ENCODE measurements at regions not wholly inside any gene's neighbourhood (a gene's known extent, or its start where the extent isn't known, plus 50 kb on each side); places are given as distances from the start of the nearest gene placed in this dataset.
"Not testable (repeated sequence)": the region's sequence is repeated elsewhere in the genome, so short reads cannot be mapped to it uniquely, and the experiment has no call there.

DNA sequence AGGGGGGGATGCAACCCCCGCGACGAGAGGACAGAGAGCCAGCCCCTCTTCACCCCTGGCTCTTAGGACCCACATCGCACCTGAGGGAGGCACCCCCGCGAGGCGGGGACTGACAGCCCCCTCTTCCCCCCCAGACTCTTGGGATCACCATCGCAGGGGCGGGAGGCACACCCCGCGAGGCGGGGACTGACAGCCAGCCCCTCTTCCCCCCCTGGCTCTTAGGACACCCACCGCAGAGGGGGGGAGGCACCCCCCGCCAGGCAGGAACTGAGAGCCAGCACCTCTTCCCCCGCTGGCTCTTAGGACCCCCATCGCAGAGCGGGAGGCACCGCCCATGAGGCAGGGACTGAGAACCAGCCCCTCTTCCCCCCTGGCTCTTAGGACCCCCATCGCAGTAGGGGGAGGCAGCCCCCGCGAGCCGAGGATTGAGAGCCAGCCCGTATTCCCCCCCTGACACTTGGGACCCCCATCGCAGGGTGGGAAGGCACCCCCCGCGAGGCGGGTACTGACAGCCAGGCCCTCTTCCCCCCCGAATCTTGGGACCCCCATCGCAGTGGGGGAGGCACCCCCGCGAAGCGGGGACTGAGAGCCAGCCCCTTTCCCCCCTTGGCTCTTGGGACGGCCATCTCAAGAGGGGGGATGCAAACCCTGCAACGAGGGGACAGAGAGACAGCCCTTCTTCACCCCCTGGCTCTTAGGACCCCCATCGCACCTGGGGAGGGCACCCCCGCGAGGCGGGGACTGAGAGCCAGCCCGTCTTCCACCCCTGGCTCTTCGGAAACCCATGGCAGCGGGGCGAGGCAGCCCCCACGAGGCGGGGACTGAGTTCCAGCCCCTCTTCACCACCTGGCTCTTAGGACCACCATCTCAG is 2425.1 kb upstream of the PCDH20 start:
- DNase-seq: no peak

DNA sequence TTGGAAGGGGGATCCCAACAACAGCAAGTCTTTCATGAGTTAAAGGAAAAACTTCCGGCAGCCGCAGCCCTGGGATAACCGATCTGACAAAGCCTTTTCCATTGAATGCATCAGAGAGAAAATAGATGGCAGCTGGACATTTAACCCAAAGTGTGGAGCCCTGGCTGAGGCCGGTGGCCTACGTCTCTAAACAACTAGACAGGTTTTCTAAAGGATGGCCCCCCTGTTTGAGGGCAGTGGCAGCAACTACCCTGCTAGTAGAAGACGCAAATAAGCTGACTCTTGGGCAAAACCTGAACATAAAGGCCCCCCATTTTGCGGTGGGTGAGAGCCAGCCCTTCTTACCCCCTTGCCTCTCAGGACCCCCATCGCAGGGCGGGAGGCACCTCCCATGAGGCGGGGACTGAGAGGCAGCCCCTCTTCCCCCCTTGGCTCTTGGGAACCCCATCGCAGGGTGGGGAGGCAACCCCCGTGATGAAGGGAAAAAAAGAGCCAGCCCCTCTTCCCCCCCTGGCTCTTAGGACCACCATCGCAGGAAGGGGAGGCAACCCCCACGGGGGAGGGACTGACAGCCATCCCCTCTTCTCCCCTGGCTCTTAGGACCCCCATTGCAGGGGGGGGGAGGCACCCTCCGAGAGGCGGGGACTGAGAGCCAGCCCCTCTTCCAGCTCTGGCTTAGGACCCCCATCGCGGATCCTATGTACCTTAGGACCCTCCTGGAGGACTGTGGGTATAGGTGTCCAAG is 2422.9 kb upstream of the PCDH20 start:
- DNase-seq: no peak

DNA sequence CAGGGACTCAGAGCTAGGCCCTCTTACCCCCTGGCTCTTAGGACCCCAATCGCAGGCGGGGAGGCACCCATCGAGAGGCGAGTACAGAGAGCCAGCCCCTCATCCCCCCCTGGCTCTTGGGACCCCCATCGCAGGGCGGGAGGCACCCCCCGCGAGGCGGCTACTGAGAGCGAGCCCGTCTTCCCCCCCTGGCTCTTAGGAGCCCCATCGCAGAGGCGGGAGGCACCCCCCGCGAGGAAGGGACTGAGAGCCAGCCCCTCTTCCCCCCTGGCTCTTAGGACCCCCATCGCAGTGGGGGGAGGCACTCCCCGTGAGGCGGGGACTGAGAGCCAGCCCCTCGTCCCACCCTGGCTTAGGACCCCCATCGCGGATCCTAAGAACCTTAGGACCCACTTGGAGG is 2422.1 kb upstream of the PCDH20 start:
- not testable (repeated sequence) for DNase-seq

DNA sequence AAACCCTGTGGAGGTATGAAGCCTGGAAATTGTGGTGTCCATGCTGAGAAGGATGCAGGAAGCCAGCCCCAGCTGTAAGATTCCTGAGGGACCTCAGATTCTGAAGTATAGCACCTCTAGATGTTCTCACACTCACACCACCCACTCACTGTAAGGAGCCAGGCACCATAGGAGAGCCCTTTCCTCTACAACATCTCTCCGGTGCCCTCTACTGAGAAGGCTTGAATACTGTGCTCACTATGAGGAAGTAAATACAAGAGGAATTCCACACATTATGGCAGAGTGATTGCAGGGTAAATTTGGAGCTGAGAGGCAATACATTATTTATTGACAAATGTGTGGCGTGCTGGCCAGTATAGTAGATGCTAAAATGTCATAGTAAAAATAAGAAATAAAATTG is 2414.0 kb upstream of the PCDH20 start:
- DNase-seq: not testable (repeated sequence)

DNA sequence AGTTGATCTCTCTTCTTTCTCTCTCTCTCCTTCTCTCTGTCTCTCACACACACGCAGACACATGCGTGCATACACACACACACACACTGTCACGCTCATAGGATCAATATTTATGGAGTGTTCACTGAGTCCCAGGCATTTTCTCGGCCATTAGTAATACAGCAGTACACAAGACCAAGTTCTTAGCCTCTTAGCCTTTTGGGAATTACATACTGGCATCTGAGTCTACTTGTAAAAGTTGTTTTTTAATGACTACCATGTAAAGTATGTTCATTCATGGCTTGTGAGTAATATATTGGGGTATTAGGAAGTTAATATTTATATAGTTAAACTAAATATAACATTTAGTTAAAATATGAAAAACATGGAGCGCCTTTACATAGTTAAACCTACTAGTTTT is 2406.1 kb upstream of the PCDH20 start:
- not testable (repeated sequence) for DNase-seq

DNA sequence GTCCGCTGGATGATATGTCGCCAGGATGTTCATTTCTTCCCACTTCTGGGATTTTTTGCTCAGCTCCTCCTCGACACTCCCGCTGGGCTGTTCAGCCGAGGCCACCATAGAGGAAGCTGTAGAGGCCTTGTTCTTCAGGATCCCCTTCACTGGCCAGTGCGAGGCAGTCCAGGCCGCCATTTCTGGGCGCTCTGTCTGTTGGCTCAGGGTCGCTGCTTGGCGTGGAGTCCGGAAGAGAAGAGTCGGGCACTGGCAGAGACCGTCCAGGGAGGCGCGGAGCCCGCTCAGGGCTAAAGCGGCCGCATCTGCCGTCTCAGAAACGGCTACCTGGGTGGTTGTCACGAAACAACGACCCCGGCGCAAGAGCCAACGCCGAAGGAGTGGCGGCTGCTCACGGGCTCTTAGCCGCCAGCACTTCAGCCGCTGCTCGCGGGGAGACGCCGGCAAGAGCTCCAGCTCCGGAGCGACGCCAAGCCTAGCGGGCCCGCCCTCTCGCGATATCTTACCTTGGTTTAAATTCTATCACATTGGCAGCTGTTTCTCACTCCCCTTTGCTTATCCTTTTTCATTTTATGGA is 2395.9 kb upstream of the PCDH20 start:
- not testable (repeated sequence) for DNase-seq

DNA sequence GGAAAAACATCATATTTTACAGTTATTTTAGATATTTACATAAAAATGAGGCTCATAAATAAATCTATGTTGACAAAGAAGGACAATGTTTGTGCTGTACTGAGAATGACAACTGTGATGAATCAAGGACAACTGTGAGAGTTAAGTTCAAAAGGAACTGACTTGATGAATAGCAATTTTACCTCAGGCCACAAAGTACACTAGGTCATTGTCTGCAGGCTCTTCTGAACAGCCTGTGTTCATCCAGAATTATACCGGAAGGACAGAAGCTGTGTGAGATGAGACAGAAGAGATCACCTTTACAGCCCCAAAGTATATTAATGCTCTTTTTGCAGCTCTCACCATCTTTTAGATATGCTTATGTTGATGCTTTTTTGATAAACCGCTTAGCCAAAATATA is 2375.5 kb upstream of the PCDH20 start:
- DNase-seq: not testable (repeated sequence)

DNA sequence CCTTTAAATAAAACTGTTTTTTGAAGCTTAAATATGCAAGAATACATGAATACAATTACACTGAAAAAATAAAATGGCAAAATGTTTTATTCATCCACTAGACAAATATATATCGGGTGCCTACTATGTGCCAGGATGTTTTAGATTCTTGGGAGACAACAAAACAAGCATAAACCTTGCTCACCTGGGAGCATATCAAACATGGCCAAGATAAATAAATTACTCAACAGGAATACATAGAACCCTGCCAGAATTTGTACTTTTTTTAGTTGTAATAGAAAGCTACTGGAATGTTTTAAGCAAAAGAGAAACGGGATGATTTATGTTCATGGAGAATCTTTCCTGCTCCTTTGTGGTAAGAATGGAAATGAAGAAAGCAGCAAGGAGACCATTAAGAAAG is 2358.5 kb upstream of the PCDH20 start:
- DNase-seq: no peak

DNA sequence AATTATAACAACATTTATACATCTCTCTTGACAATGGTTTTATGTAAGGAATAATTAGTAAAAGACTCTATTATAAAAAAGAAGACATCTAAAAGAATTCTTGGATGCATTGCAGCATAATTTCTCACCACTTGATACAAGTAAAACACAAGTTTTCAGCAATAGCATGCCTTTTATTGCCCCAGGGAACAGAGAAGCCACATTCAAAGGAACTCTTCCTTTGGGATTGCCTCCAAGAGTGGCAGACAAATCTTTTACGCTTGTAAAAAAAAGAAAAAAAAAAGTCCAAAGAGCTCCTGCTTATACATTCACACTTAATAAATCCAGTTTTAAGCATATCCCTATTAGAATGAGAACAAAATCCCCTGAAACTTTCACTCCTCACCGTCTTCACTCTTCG is 2357.8 kb upstream of the PCDH20 start:
- DNase-seq: no peak

DNA sequence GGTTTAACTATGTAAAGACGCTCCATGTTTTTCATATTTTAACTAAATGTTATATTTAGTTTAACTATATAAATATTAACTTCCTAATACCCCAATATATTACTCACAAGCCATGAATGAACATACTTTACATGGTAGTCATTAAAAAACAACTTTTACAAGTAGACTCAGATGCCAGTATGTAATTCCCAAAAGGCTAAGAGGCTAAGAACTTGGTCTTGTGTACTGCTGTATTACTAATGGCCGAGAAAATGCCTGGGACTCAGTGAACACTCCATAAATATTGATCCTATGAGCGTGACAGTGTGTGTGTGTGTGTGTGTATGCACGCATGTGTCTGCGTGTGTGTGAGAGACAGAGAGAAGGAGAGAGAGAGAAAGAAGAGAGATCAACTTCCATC is 2342.0 kb upstream of the PCDH20 start:
- DNase-seq: not testable (repeated sequence)

DNA sequence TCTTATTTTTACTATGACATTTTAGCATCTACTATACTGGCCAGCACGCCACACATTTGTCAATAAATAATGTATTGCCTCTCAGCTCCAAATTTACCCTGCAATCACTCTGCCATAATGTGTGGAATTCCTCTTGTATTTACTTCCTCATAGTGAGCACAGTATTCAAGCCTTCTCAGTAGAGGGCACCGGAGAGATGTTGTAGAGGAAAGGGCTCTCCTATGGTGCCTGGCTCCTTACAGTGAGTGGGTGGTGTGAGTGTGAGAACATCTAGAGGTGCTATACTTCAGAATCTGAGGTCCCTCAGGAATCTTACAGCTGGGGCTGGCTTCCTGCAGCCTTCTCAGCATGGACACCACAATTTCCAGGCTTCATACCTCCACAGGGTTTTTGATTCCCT is 2334.2 kb upstream of the PCDH20 start:
- DNase-seq: not testable (repeated sequence)

DNA sequence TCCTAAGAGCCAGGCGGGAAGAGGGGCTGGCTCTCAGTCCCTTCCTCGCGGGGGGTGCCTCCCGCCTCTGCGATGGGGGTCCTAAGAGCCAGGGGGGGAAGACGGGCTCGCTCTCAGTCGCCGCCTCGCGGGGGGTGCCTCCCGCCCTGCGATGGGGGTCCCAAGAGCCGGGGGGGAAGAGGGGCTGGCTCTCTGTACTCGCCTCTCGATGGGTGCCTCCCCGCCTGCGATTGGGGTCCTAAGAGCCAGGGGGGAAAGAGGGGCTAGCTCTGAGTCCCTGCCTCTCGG is 2326.1 kb upstream of the PCDH20 start:
- DNase-seq: not testable (repeated sequence)

DNA sequence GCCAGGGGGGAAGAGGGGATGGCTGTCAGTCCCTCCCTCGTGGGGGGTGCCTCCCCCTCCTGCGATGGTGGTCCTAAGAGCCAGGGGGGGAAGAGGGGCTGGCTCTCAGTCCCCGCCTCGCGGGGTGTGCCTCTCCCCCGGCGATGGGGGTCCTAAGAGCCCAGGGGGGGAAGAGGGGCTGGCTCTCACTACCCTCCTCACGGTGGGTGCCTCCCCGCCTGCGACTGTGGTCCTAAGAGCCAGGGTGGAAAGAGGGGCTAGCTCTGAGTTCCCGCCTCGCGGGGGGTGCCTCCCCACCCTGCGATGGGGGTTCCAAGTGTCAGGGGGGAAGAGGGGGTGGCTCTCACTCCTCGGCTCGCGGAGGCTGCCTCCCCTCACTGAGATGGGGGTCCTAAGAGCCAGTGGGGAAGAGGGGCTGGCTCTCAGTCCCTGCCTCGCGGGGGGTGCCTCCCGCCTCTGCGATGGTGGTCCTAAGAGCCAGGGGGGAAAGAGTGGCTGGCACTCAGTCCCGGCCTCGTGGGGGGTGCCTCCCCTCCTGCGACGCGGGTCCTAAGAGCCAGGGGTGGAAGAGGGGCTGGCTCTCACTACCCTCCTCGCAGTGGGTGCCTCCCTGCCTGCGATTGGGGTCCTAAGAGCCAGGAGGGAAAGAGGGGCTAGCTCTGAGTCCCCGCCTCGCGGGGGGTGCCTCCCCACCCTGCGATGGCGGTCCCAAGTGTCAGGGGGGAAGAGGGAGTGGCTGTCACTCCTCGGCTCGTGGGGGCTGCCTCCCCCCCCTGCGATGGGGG is 2325.6 kb upstream of the PCDH20 start:
- DNase-seq: no peak

DNA sequence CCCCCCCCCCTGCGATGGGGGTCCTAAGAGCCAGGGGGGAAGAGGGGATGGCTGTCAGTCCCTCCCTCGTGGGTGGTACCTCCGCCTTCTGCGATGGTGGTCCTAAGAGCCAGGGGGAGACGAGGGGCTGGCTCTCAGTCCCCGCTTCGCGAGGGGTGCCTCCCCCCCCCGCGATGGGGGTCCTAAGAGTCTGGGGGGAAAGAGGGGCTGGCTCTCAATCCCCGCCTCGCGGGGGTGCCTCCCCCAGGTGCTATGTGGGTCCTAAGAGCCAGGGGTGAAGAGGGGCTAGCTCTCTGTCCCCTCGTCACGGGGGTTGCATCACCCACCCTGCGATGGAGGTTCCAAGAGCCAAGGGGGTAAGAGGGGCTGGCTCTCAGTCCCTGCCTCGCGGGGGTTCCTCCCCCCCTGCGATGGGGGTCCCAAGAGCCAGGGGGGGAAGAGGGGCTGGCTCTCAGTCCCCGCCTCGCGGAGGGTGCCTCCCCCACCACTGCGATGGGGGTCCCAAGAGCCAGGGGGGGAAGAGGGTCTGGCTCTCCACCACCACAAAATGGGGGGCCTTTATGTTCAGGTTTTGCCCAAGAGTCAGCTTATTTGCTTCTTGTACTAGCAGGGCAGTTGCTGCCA is 2323.6 kb upstream of the PCDH20 start:
- DNase-seq: not testable (repeated sequence)

DNA sequence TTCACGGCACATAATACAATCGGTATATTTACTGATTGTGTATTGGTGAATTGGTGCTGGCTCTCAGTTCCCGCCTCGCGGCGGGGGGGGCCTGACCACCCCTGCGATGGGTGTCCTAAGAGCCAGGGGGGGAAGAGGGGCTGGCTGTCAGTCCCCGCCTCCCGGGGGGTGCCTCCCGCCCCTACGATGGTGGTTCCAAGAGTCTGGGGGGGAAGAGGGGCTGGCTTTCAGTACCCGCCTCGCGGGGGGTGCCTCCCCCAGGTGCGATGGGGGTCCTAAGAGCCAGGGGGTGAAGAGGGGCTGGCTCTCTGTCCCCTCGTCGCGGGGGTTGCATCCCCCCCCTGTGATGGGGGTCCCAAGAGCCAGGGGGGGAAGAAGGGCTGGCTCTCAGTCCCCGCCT is 2321.8 kb upstream of the PCDH20 start:
- DNase-seq: no peak

DNA sequence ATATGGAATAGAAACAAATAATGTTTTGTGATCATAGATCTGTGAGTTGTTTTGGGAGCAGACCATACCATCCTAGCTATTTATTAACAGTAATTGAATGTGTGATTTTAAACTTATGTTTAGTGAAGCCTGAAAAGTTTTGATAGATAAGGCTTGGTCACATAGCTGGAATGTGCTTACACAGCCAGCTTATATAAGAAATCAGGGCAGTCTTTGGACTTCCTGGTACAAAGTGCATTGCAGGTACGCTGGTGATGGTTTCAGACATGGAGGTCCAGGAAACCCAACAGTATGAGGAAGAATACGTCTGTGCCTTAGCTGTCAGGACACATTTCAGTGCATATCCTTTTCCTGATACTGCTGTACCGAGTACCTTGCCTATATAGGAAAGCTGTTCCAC is 2316.2 kb upstream of the PCDH20 start:
- no peak for DNase-seq

DNA sequence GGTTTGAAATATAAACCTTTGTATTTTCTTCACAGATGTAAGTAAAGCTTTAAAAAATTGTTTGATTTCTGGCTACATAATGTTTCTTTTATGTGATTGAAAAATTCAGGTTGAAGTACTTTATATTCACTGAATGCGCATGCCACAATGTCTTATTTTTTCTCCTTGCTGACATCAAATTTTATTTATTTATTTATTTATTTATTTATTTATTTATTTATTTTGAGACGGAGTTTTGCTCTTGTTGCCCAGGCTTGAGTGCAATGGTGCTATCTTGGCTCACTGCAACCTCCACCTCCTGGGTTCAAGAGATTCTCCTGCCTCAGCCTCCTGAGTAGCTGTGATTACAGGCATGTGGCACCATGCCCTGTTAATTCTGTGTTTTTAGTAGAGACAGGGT is 2296.5 kb upstream of the PCDH20 start:
- not testable (repeated sequence) for DNase-seq

DNA sequence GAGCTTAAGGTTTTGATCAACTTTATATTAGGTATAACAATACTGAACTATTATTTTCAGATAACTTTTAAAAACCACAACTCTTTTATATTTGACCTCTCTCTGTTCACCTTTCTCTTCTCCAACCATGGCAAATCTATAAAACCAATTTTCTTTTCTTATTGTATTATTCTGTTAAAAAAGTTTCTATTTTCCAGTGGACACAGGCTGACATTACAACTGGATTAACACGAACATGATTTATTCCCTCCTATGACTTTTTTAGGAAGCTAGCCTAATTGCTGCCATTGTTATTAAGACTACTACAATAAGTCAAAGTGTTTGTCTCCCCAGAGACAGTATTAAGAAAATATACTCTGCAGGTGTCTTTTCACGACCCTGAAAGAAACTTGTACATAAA is 2291.1 kb upstream of the PCDH20 start:
- no peak for DNase-seq

DNA sequence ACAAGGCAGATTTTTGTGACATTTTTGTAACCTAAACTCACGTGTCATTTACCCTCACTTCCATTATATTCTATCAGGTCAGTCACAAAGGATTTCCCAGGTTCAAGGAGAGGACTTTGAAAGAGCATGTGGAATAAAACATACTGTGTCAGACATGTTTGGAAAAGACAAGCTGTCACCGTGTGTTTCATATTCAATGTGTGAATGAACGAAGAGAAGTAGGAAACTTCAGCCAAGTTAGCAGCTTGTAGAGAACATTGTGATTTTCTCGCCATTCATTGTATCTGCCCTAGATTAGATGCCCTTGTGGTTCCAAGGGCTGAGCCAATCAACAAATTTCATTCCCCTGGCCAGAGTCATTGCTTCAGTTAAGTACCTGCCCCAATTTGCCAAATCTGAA is 2288.9 kb upstream of the PCDH20 start:
- DNase-seq: no peak

DNA sequence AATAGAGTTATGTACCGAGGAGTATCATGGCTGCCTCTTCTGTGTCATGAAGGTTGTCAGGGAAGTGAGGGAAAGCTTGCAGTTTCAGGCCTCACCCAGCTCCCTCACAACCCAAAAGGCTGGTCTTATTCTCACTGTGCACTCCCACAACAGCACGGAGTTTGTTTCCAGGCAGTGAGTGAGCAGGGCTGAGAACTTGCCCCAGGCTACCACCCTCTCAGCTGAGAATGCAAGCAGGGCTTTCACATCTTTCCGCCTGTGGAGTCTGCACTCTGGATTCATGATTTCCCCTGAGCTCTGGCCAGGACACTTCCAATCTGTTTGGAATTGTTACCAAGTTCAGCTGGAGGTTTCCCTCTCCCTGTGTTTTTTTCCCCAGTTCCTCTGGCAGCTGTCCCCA is 2284.7 kb upstream of the PCDH20 start:
- no peak for DNase-seq

DNA sequence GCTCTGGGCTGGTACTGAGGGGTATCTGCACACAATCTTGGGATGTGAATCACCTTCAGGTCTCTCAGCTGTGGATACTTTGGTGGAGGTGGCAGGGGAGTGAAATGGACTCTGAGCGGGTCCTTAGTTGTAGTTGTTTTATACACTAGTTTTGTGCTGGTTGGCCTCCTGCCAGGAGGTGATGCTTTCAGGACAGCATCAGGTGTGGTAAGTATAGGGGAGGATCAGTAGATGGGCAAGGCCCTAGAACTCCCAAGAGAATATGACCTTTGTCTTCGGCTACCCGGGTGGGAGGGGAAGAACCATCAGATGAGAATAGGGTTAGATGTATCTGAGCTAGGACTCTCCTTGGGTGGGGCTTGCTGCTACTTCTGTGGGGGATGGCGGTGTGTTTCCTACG is 2284.3 kb upstream of the PCDH20 start:
- no peak for DNase-seq

DNA sequence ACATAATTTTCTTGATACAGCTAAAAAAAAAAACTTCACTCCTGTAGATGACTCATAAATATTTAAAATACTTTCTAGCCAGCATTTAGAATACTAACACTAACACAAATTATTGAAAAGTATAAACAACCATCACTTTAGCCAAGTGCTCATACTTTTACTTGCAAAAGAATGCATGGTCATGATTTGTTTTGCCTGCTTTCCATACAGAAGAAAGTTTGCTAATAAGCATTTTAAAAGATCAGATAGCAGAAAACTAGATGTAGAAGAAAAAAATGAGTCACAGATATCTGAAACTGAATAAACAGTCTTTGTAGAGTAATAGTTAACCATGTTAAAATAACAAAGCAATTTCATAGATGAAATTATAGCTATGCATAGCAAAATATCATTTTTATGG is 2280.4 kb upstream of the PCDH20 start:
- no peak for DNase-seq

DNA sequence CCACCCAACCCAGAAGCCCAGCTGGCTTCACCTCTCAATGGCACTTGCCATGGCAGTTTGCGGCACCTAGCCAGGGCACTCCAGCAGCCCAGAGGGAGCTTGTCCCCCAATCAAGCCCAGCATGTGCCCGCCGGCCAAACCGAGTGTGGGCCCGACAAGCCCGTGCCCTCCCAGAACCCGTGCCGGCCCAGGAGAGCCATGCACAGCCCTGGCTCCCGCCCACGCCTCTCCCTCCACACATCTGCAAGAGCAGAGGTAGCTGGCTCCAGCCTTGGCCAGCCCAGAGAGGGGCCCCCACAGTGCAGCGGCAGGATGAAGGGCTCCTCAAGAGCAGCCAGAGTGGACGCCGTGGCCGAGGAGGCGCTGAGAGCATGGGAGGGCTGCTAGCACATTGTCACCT is 2278.0 kb upstream of the PCDH20 start:
- DNase-seq: no peak
